Epithelial cell of proximal tubule (primary cell): ENCODE measurements at regions not wholly inside any gene's neighbourhood (a gene's known extent, or its start where the extent isn't known, plus 50 kb on each side); places are given as distances from the start of the nearest gene placed in this dataset.

Experiments
- DNase-seq: peaks from one replicate; pipeline ENCODE4 v3.0.0-alpha.2; 2011; ENCODE audit warnings: low read depth
- H3K4me3 ChIP-seq: 2 replicates; pipeline ENCODE4 v1.5.1; 2011; ENCODE audit warnings: low read depth, mild to moderate bottlenecking, low read length
- TF ChIP-seq, protein P1 (sequence below): conservative IDR thresholded peaks from 2 replicates; pipeline ENCODE4 v1.5.1; 2012; ENCODE audit warnings: low read depth, mild to moderate bottlenecking, low read length

DNA sequence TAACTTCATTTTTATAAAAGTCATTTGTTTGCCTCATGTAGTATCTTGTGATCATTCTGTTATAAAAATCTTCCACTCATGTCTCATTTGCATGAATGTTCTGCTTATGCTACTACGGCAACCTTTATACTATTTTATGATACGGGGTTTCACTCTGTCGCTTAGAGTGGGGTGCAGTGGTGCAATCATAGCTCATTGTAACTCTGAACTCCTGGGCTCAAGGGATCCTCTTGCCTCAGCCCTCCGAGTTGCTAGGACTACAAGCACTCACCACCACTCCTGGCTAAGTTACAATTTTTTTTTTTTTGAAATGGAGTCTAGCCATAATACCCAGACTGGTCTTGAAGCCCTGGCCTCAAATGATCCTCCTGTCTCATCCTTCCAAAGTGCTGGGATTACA lies 154.4 kb upstream of the PREP start:
- no peak for DNase-seq
- TF ChIP-seq, protein P1, sequence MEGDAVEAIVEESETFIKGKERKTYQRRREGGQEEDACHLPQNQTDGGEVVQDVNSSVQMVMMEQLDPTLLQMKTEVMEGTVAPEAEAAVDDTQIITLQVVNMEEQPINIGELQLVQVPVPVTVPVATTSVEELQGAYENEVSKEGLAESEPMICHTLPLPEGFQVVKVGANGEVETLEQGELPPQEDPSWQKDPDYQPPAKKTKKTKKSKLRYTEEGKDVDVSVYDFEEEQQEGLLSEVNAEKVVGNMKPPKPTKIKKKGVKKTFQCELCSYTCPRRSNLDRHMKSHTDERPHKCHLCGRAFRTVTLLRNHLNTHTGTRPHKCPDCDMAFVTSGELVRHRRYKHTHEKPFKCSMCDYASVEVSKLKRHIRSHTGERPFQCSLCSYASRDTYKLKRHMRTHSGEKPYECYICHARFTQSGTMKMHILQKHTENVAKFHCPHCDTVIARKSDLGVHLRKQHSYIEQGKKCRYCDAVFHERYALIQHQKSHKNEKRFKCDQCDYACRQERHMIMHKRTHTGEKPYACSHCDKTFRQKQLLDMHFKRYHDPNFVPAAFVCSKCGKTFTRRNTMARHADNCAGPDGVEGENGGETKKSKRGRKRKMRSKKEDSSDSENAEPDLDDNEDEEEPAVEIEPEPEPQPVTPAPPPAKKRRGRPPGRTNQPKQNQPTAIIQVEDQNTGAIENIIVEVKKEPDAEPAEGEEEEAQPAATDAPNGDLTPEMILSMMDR = no peak
- no peak overlapping the region for H3K4me3 ChIP-seq

GRCh38 chr6:105553171-105553570 lies 150.3 kb upstream of the PREP start:
- TF ChIP-seq, protein P1 = no peak
- DNase-seq = no peak
- no peak overlapping the region for H3K4me3 ChIP-seq

- no peak overlapping the region for H3K4me3 ChIP-seq
- TF ChIP-seq, protein P1 = no peak
- DNase-seq = peak; percentile 20
These were observed 148.2 kb upstream of the PREP start for GRCh38 chr6:105550955-105551620.

- no peak overlapping the region for H3K4me3 ChIP-seq
- TF ChIP-seq, protein P1 = no peak
- no peak for DNase-seq
These were observed 143.9 kb upstream of the PREP start for GRCh38 chr6:105546754-105547153.

- no peak for DNase-seq
- TF ChIP-seq, protein P1 = no peak
- H3K4me3 ChIP-seq = no peak overlapping the region
These were observed 143.3 kb upstream of the PREP start for GRCh38 chr6:105545947-105546731.

- TF ChIP-seq, protein P1 = no peak
- no peak overlapping the region for H3K4me3 ChIP-seq
- no peak for DNase-seq
These were observed 142.5 kb upstream of the PREP start for GRCh38 chr6:105545228-105545920.
